GM23248 (cell line): ENCODE measurements at regions not wholly inside any gene's neighbourhood (a gene's known extent, or its start where the extent isn't known, plus 50 kb on each side); places are given as distances from the start of the nearest gene placed in this dataset.

Experiments
- DNase-seq: peaks from one replicate; pipeline ENCODE4 v3.0.0-alpha.2; 2015
- H2AFZ ChIP-seq: fragments of 200-600 bp; sonication (generic); 2 replicates; pipeline ENCODE4 v1.6.1; 2016; ENCODE audit warnings: antibody characterized with exemption
- H3F3A ChIP-seq: fragments of 200-600 bp; sonication (generic); 2 replicates; pipeline ENCODE4 v1.6.1; 2016; ENCODE audit warnings: mild to moderate bottlenecking, antibody characterized with exemption, mixed run types; ENCODE audit not compliant: insufficient read depth
- H3K27ac ChIP-seq: fragments of 200-600 bp; sonication (generic); 2 replicates; pipeline ENCODE4 v1.5.1; 2016; ENCODE audit warnings: mild to moderate bottlenecking
- H3K27me3 ChIP-seq: fragments of 200-600 bp; sonication (generic); replicated peaks from 2 replicates; pipeline ENCODE4 v1.6.1; 2016; ENCODE audit warnings: mild to moderate bottlenecking; ENCODE audit not compliant: insufficient read depth
- H3K36me3 ChIP-seq: fragments of 200-600 bp; sonication (generic); 2 replicates; pipeline ENCODE4 v1.6.1; 2016; ENCODE audit warnings: low read depth, mild to moderate bottlenecking
- H3K4me1 ChIP-seq: fragments of 200-600 bp; sonication (generic); 2 replicates; pipeline ENCODE4 v1.6.1; 2016; ENCODE audit warnings: mild to moderate bottlenecking; ENCODE audit not compliant: insufficient read depth
- H3K4me2 ChIP-seq: fragments of 200-600 bp; sonication (generic); one replicate; pipeline ENCODE4 v1.6.1; 2016; ENCODE audit warnings: mild to moderate bottlenecking; ENCODE audit not compliant: unreplicated experiment
- H3K4me3 ChIP-seq: fragments of 200-600 bp; sonication (generic); 2 replicates; pipeline ENCODE4 v1.5.1; 2016; ENCODE audit warnings: mild to moderate bottlenecking
- H3K79me2 ChIP-seq: fragments of 200-600 bp; sonication (generic); 2 replicates; pipeline ENCODE4 v1.6.1; 2016; ENCODE audit warnings: mild to moderate bottlenecking; ENCODE audit not compliant: insufficient read depth
- H3K9ac ChIP-seq: fragments of 200-600 bp; sonication (generic); 2 replicates; pipeline ENCODE4 v1.6.1; 2016; ENCODE audit warnings: mild to moderate bottlenecking
- H3K9me2 ChIP-seq: fragments of 200-600 bp; sonication (generic); 2 replicates; pipeline ENCODE4 v1.6.1; 2016; ENCODE audit warnings: mixed run types, mild to moderate bottlenecking, moderate library complexity; ENCODE audit not compliant: insufficient read depth
- H3K9me3 ChIP-seq: fragments of 200-600 bp; sonication (generic); one replicate; pipeline ENCODE4 v1.6.1; 2017; ENCODE audit warnings: low read depth
- H4K20me1 ChIP-seq: fragments of 200-600 bp; sonication (generic); 2 replicates; pipeline ENCODE4 v1.6.0; 2016; ENCODE audit not compliant: insufficient read depth
- EZH2 ChIP-seq: fragments of 200-600 bp; sonication (generic); IDR thresholded peaks from 2 replicates; pipeline ENCODE4 v1.6.1; 2018; ENCODE audit warnings: antibody characterized with exemption, mild to moderate bottlenecking; ENCODE audit not compliant: insufficient read depth, poor library complexity, severe bottlenecking
- EZH2phosphoT487 ChIP-seq: fragments of 200-600 bp; sonication (generic); IDR thresholded peaks from 2 replicates; pipeline ENCODE4 v1.6.1; 2018; ENCODE audit warnings: antibody characterized with exemption, moderate library complexity, mild to moderate bottlenecking, low read depth; ENCODE audit not compliant: insufficient read depth
- WGBS, 2 experiments: methylation state at CpG; one replicate each; pipeline ENCODE4 v1.1.6; 2015 to 2017; ENCODE audit warnings: low lambda C conversion rate in 2 of 2, low coverage in 1 of 2; ENCODE audit errors: missing lambda C conversion rate in 2 of 2; 5-methylcytosine and 5-hydroxymethylcytosine counted together
- in situ Hi-C: fragments of 300-500 bp; cut with MboI; formaldehyde crosslinking; loops from 2 replicates; pipeline ENCODE4 v1.15.0; 2020

GRCh38 chr9:108559432-108559831 lies 296.4 kb downstream of the ACTL7B start:
- TF ChIP-seq EZH2 (no peak), EZH2phosphoT487 (no peak)
- no peaks in the 10 kb centered on the region for H3K4me1 ChIP-seq
- no peaks in the 10 kb centered on the region for H4K20me1 ChIP-seq
- H2AFZ ChIP-seq = no peak overlapping the region
- H3K79me2 ChIP-seq = no peaks in the 10 kb centered on the region
- H3K9me3 ChIP-seq = no peaks in the 10 kb centered on the region
- H3K9ac ChIP-seq = no peak overlapping the region
- H3K4me3 ChIP-seq = no peak overlapping the region
- H3K36me3 ChIP-seq = no peaks in the 10 kb centered on the region
- no peak overlapping the region for H3K4me2 ChIP-seq
- WGBS, 2 experiments = 95 to 96% methylated on average over 2 of the region's 2 CpGs
- H3F3A ChIP-seq = no peaks in the 10 kb centered on the region
- H3K27me3 ChIP-seq = no peaks in the 10 kb centered on the region
- in situ Hi-C loops = loop anchor here (5.0 to 25.0 kb wide), 2 partner anchors 922 to 1082 kb away; no protein-coding TSS in a partner anchor
- DNase-seq = no peak
- no peak overlapping the region for H3K27ac ChIP-seq
- H3K9me2 ChIP-seq = no peaks in the 10 kb centered on the region

GRCh38 chr9:108554831-108555230 lies 301.0 kb downstream of the ACTL7B start:
- Histone ChIP-seq H3K4me2 (no peak overlapping the region), H3F3A (peaks cover 22% of the 10 kb centered on the region), H2AFZ (no peak overlapping the region), H3K79me2 (no peaks in the 10 kb centered on the region), H3K9me3 (no peaks in the 10 kb centered on the region), H3K9me2 (no peaks in the 10 kb centered on the region), H4K20me1 (no peaks in the 10 kb centered on the region), H3K9ac (no peak overlapping the region), H3K27me3 (no peaks in the 10 kb centered on the region), H3K36me3 (no peaks in the 10 kb centered on the region), H3K27ac (no peak overlapping the region), H3K4me3 (no peak overlapping the region), H3K4me1 (peaks cover 28% of the 10 kb centered on the region)
- no peak for DNase-seq
- TF ChIP-seq EZH2phosphoT487 = no peak
- TF ChIP-seq EZH2 = no peak
- 96 to 99% methylated on average over 3 of the region's 3 CpGs for WGBS, 2 experiments
- in situ Hi-C loops = loop anchor here (5.0 to 25.0 kb wide), 2 partner anchors 918 to 1078 kb away; no protein-coding TSS in a partner anchor

- no peak overlapping the region for H3K27ac ChIP-seq
Measured at GRCh38 chr9:108553111-108553635, 302.6 kb downstream of the ACTL7B start.

GRCh38 chr9:108552459-108553040 lies 303.2 kb downstream of the ACTL7B start:
- DNase-seq = no peak
- Histone ChIP-seq H3K27ac (no peak overlapping the region), H2AFZ (no peak overlapping the region), H3K9me3 (no peaks in the 10 kb centered on the region), H4K20me1 (no peaks in the 10 kb centered on the region), H3K27me3 (no peaks in the 10 kb centered on the region), H3K9me2 (no peaks in the 10 kb centered on the region), H3K4me1 (peaks cover 28% of the 10 kb centered on the region), H3F3A (peaks cover 24% of the 10 kb centered on the region), H3K36me3 (no peaks in the 10 kb centered on the region), H3K9ac (no peak overlapping the region), H3K4me3 (no peak overlapping the region), H3K4me2 (peak overlapping the region; percentile 85), H3K79me2 (no peaks in the 10 kb centered on the region)
- 81 to 83% methylated on average over 7 of the region's 7 CpGs for WGBS, 2 experiments
- in situ Hi-C loops = loop anchor here (25.0 kb wide), 1 partner anchor 915 kb away; no protein-coding TSS in a partner anchor
- TF ChIP-seq EZH2phosphoT487 = no peak
- no peak for TF ChIP-seq EZH2

More at GRCh38 chr9:108553111-108553635, 302.6 kb downstream of the ACTL7B start:
- Histone ChIP-seq H3K36me3 (no peaks in the 10 kb centered on the region), H3K9me3 (no peaks in the 10 kb centered on the region), H3K4me1 (peaks cover 28% of the 10 kb centered on the region), H2AFZ (no peak overlapping the region), H4K20me1 (no peaks in the 10 kb centered on the region), H3F3A (peaks cover 24% of the 10 kb centered on the region), H3K79me2 (no peaks in the 10 kb centered on the region), H3K4me3 (no peak overlapping the region), H3K9ac (no peak overlapping the region), H3K27me3 (no peaks in the 10 kb centered on the region), H3K4me2 (no peak overlapping the region), H3K9me2 (no peaks in the 10 kb centered on the region)
- in situ Hi-C loops = loop anchor here (25.0 kb wide), 1 partner anchor 916 kb away; no protein-coding TSS in a partner anchor
- 93 to 97% methylated on average over 2 of the region's 2 CpGs for WGBS, 2 experiments
- DNase-seq = no peak
- no peak for TF ChIP-seq EZH2
- TF ChIP-seq EZH2phosphoT487 = no peak
